ENCODE measurements at regions not wholly inside any gene's neighbourhood (a gene's known extent, or its start where the extent isn't known, plus 50 kb on each side); places are given as distances from the start of the nearest gene placed in this dataset.

GRCh38 chr16:14335297-14335696 is 264.2 kb downstream of the MRTFB start:
- TF ChIP-seq EP300 (IDR thresholded peaks at IDR 0.05) (no peak), POLR2AphosphoS5 (IDR thresholded peaks at IDR 0.05) (no peak), CTCF (IDR thresholded peaks at IDR 0.05) (no peak), POLR2A (IDR thresholded peaks at IDR 0.05; ENCODE audit: low read depth) (no peak)
